Spleen (tissue), 11 donors: ENCODE measurements at regions not wholly inside any gene's neighbourhood (a gene's known extent, or its start where the extent isn't known, plus 50 kb on each side); places are given as distances from the start of the nearest gene placed in this dataset.

Source experiments
- DNase-seq: peaks from one replicate; pipeline ENCODE4 v3.0.0-alpha.2; 2020
- H3K27ac ChIP-seq, 8 donors: fragments of 200-600 bp; sonication (generic) in 7 of 8; 1 replicate in 4 of 8; 2 replicates in 4 of 8; pipeline versions ENCODE4 v1.5.0 to v1.8.0; 2016 to 2021; ENCODE audit warnings: inconsistent platforms in 4 of 8, mild to moderate bottlenecking in 4 of 8, moderate library complexity in 1 of 8
- H3K27me3 ChIP-seq, 7 donors: fragments of 200-600 bp; sonication (generic) in 6 of 7; replicated peaks in 1 of 7; 1 replicate in 4 of 7; 2 replicates in 3 of 7; pipeline versions ENCODE4 v1.5.0 to v1.8.0; 2016 to 2021; ENCODE audit warnings: inconsistent platforms in 3 of 7, mild to moderate bottlenecking in 1 of 7
- H3K36me3 ChIP-seq, 6 donors: fragments of 200-600 bp; sonication (generic) in 5 of 6; 1 replicate in 4 of 6; 2 replicates in 2 of 6; pipeline versions ENCODE4 v1.5.0 to v1.8.0; 2016 to 2021; ENCODE audit warnings: inconsistent platforms in 2 of 6
- H3K4me1 ChIP-seq, 6 donors: fragments of 200-600 bp; sonication (generic) in 5 of 6; 1 replicate in 3 of 6; 2 replicates in 3 of 6; pipeline versions ENCODE4 v1.5.0 to v1.8.0; 2016 to 2021; ENCODE audit warnings: inconsistent platforms in 3 of 6
- H3K4me3 ChIP-seq, 8 donors: fragments of 200-600 bp; sonication (generic) in 7 of 8; 1 replicate in 4 of 8; 2 replicates in 4 of 8; pipeline versions ENCODE4 v1.5.0 to v1.8.0; 2016 to 2021; ENCODE audit warnings: inconsistent platforms in 4 of 8, mild to moderate bottlenecking in 4 of 8, moderate library complexity in 2 of 8
- H3K9me3 ChIP-seq, 8 donors: fragments of 200-600 bp; sonication (generic) in 7 of 8; 1 replicate in 4 of 8; 2 replicates in 4 of 8; pipeline versions ENCODE4 v1.5.0 to v1.8.0; 2016 to 2021; ENCODE audit warnings: inconsistent platforms in 4 of 8
- CTCF ChIP-seq, 11 experiments: fragments of 200-600 bp in 7 of 11; fragments of 450-650 bp in 4 of 11; sonication (generic) in 4 of 11; IDR thresholded peaks in 8 of 11; conservative IDR thresholded peaks in 3 of 11; 1 replicate in 7 of 11; 2 replicates in 4 of 11; pipeline versions ENCODE4 v1.4.0 to v1.8.0; 2016 to 2021; ENCODE audit warnings: antibody characterized with exemption in 11 of 11, inconsistent platforms in 4 of 11, mild to moderate bottlenecking in 1 of 11
- POLR2A ChIP-seq, 3 donors: fragments of 450-650 bp; IDR thresholded peaks; one replicate each; pipeline ENCODE4 v1.5.1; 2017; ENCODE audit warnings: antibody characterized with exemption in 3 of 3, mild to moderate bottlenecking in 1 of 3
- POLR2AphosphoS5 ChIP-seq, 3 donors: sonication (generic); formaldehyde crosslinking; IDR thresholded peaks; one replicate each; pipeline ENCODE4 v1.5.1; 2017; ENCODE audit warnings: antibody characterized with exemption in 3 of 3
- WGBS, 5 donors: extraction: QIAGEN DNeasy Blood & Tissue Kit in 3 of 5; methylation state at CpG; one replicate each; pipeline versions ENCODE4 v1.1.5 to v1.1.7; 2013 to 2018; 5-methylcytosine and 5-hydroxymethylcytosine counted together
- intact Hi-C: fragments of 100-400 bp; cut with DNase I; formaldehyde crosslinking; loops from one replicate; pipeline ENCODE4 v1.15.0; 2023; ENCODE audit warnings: low total_unique reads
- small RNA-seq, 4 donors: library from RNA; depleted of rRNA; stranded (forward); fragments of <200 nt; gene quantifications; one replicate each; pipeline ENCODE3, GENCODE V24; 2016
- donor health status: healthy with polysubstance abuse.
- donor health status: DM: no; HTN: no; CAD: no; lungs with moderate emphysema.
- donor health status: DM: no; HTN: no; CAD: no.
- donor health status: Bipolar disorder and iron deficiency.
- donor health status: healthy.
- donor health status: DM: no; HTN: no; CAD: no.
- donor health status: DM: yes; HTN: yes; CAD: no.

- Histone ChIP-seq H3K36me3 (no peaks in the 10 kb centered on the region), H3K27me3 (no peaks in the 10 kb centered on the region), H3K4me1 (no peaks in the 10 kb centered on the region), H3K9me3 (no peaks in the 10 kb centered on the region), H3K4me3 (no peak overlapping the region), H3K27ac (no peak overlapping the region)
- intact Hi-C loops, result no loop called here
- peak; percentile 36 for DNase-seq
- WGBS, 5 donors, result 84 to 93% (median 88%) methylated on average over 9 to 10 of the region's 10 CpGs
- TF ChIP-seq POLR2A (IDR thresholded peaks at IDR 0.05) (no peak), CTCF (IDR thresholded peaks at IDR 0.05 in 8 of 11, conservative IDR thresholded peaks at IDR 0.05 in 3 of 11) (no peak), POLR2AphosphoS5 (IDR thresholded peaks at IDR 0.05) (no peak)
Measured at GRCh38 chr16:87249425-87249824, 67.8 kb downstream of the C16orf95 start.

- Histone ChIP-seq H3K4me1 (no peaks in the 10 kb centered on the region), H3K36me3 (no peaks in the 10 kb centered on the region), H3K27ac (no peak overlapping the region), H3K9me3 (no peaks in the 10 kb centered on the region), H3K27me3 (no peaks in the 10 kb centered on the region), H3K4me3 (no peak overlapping the region)
- DNase-seq, result no peak
- 81 to 94% (median 89%) methylated on average over 2 of the region's 2 CpGs for WGBS, 5 donors
- intact Hi-C loops, result no loop called here
- TF ChIP-seq POLR2AphosphoS5 (IDR thresholded peaks at IDR 0.05), result no peak
- no peak for TF ChIP-seq POLR2A (IDR thresholded peaks at IDR 0.05)
- TF ChIP-seq CTCF (IDR thresholded peaks at IDR 0.05 in 8 of 11, conservative IDR thresholded peaks at IDR 0.05 in 3 of 11), result no peak
Measured at GRCh38 chr16:87250431-87250960, 66.7 kb downstream of the C16orf95 start.

GRCh38 chr16:87252269-87252970 is 64.8 kb downstream of the C16orf95 start:
- WGBS, 5 donors, result 81 to 85% (median 82%) methylated on average over 12 of the region's 12 CpGs
- Histone ChIP-seq H3K27ac (no peak overlapping the region), H3K27me3 (no peaks in the 10 kb centered on the region), H3K9me3 (no peaks in the 10 kb centered on the region), H3K4me3 (no peak overlapping the region), H3K4me1 (no peaks in the 10 kb centered on the region), H3K36me3 (no peaks in the 10 kb centered on the region)
- intact Hi-C loops, result no loop called here
- DNase-seq, result peak; percentile 23
- TF ChIP-seq POLR2AphosphoS5 (IDR thresholded peaks at IDR 0.05), result no peak
- no peak for TF ChIP-seq POLR2A (IDR thresholded peaks at IDR 0.05)
- no peak for TF ChIP-seq CTCF (IDR thresholded peaks at IDR 0.05 in 8 of 11, conservative IDR thresholded peaks at IDR 0.05 in 3 of 11)

Small RNAs in the stretch of these regions (small RNA-seq; reads per million reads assigned to genes)
- gene AC093519.1, result 0 reads per million in 4 donors
